ENCODE measurements at regions not wholly inside any gene's neighbourhood (a gene's known extent, or its start where the extent isn't known, plus 50 kb on each side); places are given as distances from the start of the nearest gene placed in this dataset.
"Not testable (repeated sequence)": the region's sequence is repeated elsewhere in the genome, so short reads cannot be mapped to it uniquely, and the experiment has no call there.

- no peak for DNase-seq (ENCODE audit: low read depth, low spot score)
Measured at GRCh38 chr15:46091860-46092450, 457.1 kb downstream of the SQOR start.

DNA sequence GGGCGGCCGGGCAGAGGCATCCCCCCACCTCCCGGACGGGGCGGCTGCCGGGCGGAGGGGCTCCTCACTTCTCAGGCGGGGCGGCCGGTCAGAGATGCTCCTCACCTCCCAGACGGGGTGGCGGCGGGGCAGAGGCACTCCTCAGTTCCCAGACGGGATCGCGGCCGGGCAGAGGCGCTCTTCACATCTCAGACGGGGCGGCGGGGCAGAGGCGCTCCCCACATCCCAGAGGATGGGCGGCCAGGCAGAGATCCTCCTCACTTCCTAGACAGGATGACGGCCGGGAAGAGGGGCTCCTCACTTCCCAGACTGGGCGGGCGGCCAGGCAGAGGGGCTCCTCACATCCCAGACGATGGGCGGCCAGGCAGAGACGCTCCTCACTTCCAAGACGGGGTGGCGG, 463.2 kb downstream of the SQOR start:
- DNase-seq (ENCODE audit: low read depth, low spot score): not testable (repeated sequence)

DNA sequence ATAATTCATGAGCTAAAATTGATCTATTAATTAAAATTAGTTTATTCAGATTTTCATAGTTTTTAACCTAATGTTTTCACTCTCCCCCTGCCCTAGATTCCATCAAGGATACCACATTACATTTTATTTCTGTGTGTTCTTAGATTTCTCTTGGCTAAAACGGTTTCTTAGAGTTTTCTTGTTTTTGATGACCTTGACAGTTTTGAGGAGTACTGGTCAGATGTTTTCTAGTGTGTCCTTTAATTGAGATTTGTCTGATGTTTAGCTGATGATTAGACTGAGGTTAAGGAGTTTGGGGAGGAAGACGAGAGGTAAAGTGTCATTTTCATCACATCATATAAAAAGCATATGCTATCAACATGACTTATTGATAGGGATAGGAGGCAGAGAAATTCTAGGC, 475.9 kb downstream of the SQOR start:
- DNase-seq (ENCODE audit: low read depth, low spot score): no peak

DNA sequence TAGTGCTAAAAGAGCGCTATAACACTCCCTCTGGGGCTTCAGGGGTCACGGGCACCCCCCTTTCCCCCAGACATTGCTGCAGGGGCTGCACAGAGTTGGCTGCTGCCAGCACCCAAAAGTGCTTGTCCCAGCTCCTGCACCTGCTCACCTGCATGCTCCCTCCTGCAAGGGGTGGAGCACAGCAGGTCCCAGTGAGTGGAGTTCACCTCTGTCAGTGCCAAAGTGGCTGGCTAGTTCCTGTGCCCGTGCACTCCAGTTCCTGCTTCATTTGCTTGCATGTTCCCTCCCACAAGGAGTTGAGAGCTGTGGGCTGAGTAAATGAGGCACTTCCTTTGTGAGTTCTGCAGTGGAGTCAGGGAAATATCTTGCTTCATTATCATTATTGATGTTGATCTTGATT, 476.9 kb downstream of the SQOR start:
- DNase-seq (ENCODE audit: low read depth, low spot score): no peak

DNA sequence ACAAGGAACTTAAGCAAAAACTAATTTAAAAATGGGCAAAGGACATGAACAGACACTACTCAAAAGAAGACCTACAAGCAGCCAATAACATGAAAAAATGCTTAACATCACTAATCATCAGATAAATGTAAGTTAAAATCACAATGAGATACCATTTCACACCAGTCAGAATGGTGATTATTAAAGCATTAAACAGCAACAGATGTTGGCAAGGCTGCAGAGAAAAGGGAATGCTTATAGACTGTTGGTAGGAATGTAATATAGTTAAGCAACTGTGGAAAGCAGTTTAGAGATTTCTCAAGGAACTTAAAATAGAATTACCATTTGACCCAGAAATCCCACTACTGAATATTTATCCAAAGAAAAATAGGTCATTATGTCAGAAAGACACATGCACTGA, 482.2 kb downstream of the SQOR start:
- no peak for DNase-seq (ENCODE audit: low read depth, low spot score)

GRCh38 chr15:46120713-46121112, 485.9 kb downstream of the SQOR start:
- DNase-seq (ENCODE audit: low read depth, low spot score): no peak

- no peak for DNase-seq (ENCODE audit: low read depth, low spot score)
Measured at GRCh38 chr15:46121441-46121840, 486.6 kb downstream of the SQOR start.

- DNase-seq (ENCODE audit: low read depth, low spot score): no peak
Measured at GRCh38 chr15:46126581-46126980, 491.8 kb downstream of the SQOR start.

- no peak for DNase-seq (ENCODE audit: low read depth, low spot score)
Measured at GRCh38 chr15:46127361-46127874, 492.6 kb downstream of the SQOR start.

DNA sequence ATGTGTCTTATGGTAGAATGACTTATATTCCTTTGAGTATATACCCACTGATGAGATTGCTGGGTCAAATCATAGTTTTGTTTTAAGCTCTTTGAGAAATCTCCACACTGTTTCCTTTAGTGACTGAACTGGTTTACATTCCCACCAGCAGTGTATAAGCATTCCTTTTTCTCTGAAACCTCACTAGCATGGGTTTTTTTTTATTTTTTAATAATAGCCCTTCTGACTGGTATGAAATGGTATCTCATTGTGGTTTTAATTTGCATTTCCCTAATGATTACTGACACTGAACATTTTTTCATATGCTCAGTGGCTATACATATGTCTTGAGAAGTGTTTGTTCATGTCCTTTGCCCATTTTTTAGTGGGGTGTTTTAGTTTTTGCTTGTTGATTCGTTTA, 494.3 kb downstream of the SQOR start:
- no peak for DNase-seq (ENCODE audit: low read depth, low spot score)

DNA sequence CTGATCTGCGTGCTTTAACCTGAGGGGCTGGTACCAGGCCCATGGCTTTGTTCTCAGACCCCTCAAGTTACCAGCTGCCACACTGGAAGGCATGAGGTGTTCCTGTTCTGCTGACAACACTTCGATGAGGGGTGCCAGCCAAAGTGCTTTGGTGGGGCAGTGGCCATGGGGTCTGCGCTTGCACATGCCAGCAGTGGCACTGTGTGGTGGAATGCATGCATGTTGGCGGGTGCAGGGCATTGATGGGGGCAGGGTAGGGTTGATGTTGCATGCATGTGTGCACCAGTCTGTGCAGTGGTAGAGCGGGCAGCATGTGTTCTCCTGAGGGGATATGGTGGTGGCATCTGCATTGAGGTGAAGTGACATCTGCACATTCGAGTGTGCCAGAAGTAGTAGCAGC, 497.0 kb downstream of the SQOR start:
- no peak for DNase-seq (ENCODE audit: low read depth, low spot score)

DNA sequence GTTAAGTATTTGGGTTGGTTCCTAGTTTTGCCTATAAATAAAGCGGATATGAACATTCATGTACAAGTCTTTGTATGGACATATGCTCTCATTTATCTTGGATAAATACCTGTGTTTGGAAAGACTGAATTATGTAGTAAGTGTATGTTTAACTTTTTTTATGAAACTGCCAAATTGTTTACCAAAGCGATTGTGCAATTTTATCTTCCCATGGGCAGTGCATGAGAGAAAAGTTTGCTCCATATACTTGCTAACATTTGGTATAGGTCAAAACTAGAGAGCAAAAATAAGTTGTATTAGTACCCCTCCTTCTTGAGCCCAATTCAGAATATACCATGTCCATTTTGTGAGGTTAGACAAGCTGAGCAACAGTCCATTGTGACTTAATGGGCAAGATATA, 502.6 kb downstream of the SQOR start:
- DNase-seq (ENCODE audit: low read depth, low spot score): no peak

DNA sequence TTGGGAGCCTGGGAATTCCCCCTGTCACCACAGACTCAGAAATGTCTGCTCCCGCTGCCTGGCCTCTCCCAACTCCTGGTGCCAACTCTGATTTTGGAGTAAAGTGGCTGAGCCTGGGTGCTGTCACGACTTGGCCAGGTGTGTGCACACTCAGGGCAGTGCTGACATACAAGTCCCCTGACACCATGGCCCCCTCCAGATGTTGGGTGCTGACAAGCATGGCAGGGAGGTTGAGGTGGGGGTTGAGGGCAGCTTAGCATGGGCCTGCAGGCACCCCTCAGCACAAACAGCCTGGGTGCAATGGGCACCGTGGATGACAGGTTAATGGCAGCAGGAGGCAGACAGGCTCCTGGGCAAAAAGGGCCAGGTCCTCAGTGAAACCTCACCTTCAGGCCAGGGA, 511.2 kb downstream of the SQOR start:
- no peak for DNase-seq (ENCODE audit: low read depth, low spot score)

- no peak for DNase-seq (ENCODE audit: low read depth, low spot score)
Measured at GRCh38 chr15:46146915-46147314, 512.1 kb downstream of the SQOR start.

GRCh38 chr15:46151786-46152185, 517.0 kb downstream of the SQOR start:
- DNase-seq (ENCODE audit: low read depth, low spot score): no peak

DNA sequence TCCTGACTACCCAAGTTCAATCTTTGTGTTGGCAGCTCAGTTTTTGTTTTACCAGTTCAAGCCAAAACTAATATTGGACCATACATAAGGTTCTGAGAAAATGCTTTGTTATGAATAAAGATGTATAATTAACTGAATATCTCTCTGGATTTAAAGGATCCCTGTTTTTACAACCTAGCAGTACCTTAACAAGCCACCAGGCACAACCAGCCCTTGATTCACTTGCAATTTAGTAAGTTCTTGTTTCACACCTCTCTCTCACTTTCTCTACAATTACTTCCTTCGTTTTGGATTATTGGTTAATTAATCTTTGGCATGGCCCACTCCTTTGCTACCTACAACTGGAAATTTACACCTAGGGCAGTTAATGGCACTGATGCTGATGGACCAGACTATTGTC, 531.9 kb downstream of the SQOR start:
- no peak for DNase-seq (ENCODE audit: low read depth, low spot score)

DNA sequence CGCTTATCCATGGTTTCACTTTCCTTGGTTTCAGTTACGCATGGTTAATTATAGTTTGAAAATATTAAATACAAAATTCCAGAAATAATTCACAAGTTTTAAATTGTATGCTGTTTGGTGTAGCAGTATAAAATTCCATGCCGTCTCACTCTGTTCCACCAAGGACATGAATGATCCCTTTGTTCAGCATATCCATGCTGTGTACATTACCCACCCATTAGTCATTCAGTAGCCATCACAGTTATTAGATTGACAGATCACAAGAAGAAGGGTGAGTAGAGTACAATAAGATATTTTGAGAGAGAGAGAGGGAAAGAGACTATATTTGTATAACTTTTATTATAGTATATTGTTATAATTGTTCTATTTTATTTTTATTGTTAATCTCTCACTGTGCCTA, 535.5 kb downstream of the SQOR start:
- DNase-seq (ENCODE audit: low read depth, low spot score): no peak

DNA sequence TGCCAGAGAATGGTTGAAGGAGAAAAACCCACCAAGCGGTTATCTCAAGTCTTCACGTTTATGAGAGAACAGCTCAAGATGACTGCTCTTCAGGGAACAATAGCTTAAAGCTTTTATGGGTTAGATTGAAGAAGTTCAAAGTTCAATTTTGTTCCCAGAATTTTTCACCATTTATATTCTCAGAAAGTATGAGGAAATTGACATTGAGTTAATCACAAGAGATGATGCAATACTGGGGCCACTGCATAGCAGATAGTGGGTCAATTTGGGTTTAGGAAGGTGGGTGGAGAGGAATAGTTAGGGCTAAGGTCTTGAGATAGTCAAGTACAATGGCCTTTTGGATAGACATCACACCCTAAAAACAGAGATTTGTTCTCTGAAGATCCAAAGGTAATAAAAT, 539.3 kb downstream of the SQOR start:
- no peak for DNase-seq (ENCODE audit: low read depth, low spot score)

- no peak for DNase-seq (ENCODE audit: low read depth, low spot score)
Measured at GRCh38 chr15:46177219-46177618, 542.4 kb downstream of the SQOR start.

GRCh38 chr15:46178138-46178537, 543.3 kb downstream of the SQOR start:
- DNase-seq (ENCODE audit: low read depth, low spot score): no peak

GRCh38 chr15:46207341-46207740, 572.5 kb downstream of the SQOR start:
- DNase-seq (ENCODE audit: low read depth, low spot score): no peak

DNA sequence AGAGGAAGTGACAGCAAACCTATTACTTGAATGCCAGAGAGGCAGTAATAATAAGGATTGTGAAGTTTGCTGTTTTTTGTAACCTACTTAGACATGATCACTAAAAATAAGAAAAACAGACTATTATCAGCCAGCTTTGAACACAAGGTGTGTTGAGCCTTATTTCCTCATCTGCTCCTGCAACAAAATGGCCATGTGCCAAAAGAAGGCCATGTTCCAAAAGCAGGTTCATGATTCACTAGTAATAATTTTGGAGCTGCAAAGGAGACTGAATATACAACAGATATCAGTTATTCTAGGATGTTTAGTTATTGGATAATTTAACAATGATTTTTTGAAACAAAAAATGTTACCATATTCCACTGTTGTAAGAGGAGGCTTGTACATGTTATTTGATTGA, 578.7 kb downstream of the SQOR start:
- no peak for DNase-seq (ENCODE audit: low read depth, low spot score)

- no peak for DNase-seq (ENCODE audit: low read depth, low spot score)
Measured at GRCh38 chr15:46222826-46223225, 588.0 kb downstream of the SQOR start.

- DNase-seq (ENCODE audit: low read depth, low spot score): no peak
Measured at GRCh38 chr15:46229263-46229662, 594.4 kb downstream of the SQOR start.

All from brain pericyte (primary cell).